ENCODE measurements at regions not wholly inside any gene's neighbourhood (a gene's known extent, or its start where the extent isn't known, plus 50 kb on each side); places are given as distances from the start of the nearest gene placed in this dataset.
"Not testable (repeated sequence)": the region's sequence is repeated elsewhere in the genome, so short reads cannot be mapped to it uniquely, and the experiment has no call there.

- no peak for DNase-seq (ENCODE audit: low read depth)
Measured at GRCh38 chr12:124381456-124382296, 86.8 kb downstream of the RFLNA start.

GRCh38 chr12:124380796-124381455 is 86.0 kb downstream of the RFLNA start:
- no peak for DNase-seq (ENCODE audit: low read depth)

GRCh38 chr12:124379938-124380754 is 85.3 kb downstream of the RFLNA start:
- no peak for DNase-seq (ENCODE audit: low read depth)

GRCh38 chr12:124379379-124379937 is 84.6 kb downstream of the RFLNA start:
- DNase-seq (ENCODE audit: low read depth), result no peak

GRCh38 chr12:124378926-124379325 is 84.0 kb downstream of the RFLNA start:
- no peak for DNase-seq (ENCODE audit: low read depth)

GRCh38 chr12:124377981-124378509 is 83.2 kb downstream of the RFLNA start:
- no peak for DNase-seq (ENCODE audit: low read depth)

GRCh38 chr12:124376435-124376834 is 81.5 kb downstream of the RFLNA start:
- DNase-seq (ENCODE audit: low read depth), result no peak

GRCh38 chr12:124375789-124376175 is 80.9 kb downstream of the RFLNA start:
- DNase-seq (ENCODE audit: low read depth), result no peak

- no peak for DNase-seq (ENCODE audit: low read depth)
Measured at GRCh38 chr12:124375141-124375788, 80.4 kb downstream of the RFLNA start.

- DNase-seq (ENCODE audit: low read depth), result no peak
Measured at GRCh38 chr12:124374567-124374966, 79.7 kb downstream of the RFLNA start.

GRCh38 chr12:124374147-124374546 is 79.3 kb downstream of the RFLNA start:
- no peak for DNase-seq (ENCODE audit: low read depth)

GRCh38 chr12:124373701-124374100 is 78.8 kb downstream of the RFLNA start:
- DNase-seq (ENCODE audit: low read depth), result not testable (repeated sequence)

GRCh38 chr12:124372831-124373230 is 77.9 kb downstream of the RFLNA start:
- DNase-seq (ENCODE audit: low read depth), result no peak

GRCh38 chr12:124371970-124372555 is 77.2 kb downstream of the RFLNA start:
- no peak for DNase-seq (ENCODE audit: low read depth)

GRCh38 chr12:124371366-124371765 is 76.5 kb downstream of the RFLNA start:
- DNase-seq (ENCODE audit: low read depth), result no peak

- no peak for DNase-seq (ENCODE audit: low read depth)
Measured at GRCh38 chr12:124370851-124371250, 76.0 kb downstream of the RFLNA start.

- DNase-seq (ENCODE audit: low read depth), result no peak
Measured at GRCh38 chr12:124370384-124370783, 75.5 kb downstream of the RFLNA start.

- DNase-seq (ENCODE audit: low read depth), result no peak
Measured at GRCh38 chr12:124369827-124370378, 75.0 kb downstream of the RFLNA start.

- DNase-seq (ENCODE audit: low read depth), result no peak
Measured at GRCh38 chr12:124369055-124369826, 74.3 kb downstream of the RFLNA start.

- no peak for DNase-seq (ENCODE audit: low read depth)
Measured at GRCh38 chr12:124368421-124369032, 73.6 kb downstream of the RFLNA start.
